ENCODE measurements at regions not wholly inside any gene's neighbourhood (a gene's known extent, or its start where the extent isn't known, plus 50 kb on each side); places are given as distances from the start of the nearest gene placed in this dataset.

DNA sequence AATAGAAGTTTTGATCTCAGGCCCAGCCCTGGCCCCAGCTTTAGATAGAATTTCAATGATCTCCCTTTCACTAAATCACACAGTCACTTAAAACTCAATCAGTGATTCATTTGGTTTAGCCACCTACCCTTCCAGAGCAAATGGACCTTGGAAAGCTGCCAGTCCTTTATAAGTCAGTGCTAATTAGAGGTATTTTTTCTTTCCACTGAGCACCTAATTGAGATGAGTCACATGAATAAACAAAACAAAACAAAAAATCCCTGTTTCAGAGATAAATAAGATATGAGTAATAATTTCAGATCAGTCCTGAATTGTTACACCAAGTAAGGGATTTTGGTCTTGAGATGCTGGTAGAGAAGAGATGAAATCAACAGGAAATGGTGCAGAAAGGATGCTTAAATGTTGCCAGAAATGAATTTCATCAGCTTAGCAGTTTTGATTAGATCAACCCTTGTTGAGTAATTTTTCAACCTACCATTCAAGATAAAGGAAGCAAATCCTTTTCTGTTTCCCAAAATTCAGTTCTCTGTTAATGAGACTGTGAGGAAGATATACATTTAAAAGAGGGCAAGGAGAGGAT lies 352.0 kb upstream of the COL8A1 start:
- TF ChIP-seq, protein P1, sequence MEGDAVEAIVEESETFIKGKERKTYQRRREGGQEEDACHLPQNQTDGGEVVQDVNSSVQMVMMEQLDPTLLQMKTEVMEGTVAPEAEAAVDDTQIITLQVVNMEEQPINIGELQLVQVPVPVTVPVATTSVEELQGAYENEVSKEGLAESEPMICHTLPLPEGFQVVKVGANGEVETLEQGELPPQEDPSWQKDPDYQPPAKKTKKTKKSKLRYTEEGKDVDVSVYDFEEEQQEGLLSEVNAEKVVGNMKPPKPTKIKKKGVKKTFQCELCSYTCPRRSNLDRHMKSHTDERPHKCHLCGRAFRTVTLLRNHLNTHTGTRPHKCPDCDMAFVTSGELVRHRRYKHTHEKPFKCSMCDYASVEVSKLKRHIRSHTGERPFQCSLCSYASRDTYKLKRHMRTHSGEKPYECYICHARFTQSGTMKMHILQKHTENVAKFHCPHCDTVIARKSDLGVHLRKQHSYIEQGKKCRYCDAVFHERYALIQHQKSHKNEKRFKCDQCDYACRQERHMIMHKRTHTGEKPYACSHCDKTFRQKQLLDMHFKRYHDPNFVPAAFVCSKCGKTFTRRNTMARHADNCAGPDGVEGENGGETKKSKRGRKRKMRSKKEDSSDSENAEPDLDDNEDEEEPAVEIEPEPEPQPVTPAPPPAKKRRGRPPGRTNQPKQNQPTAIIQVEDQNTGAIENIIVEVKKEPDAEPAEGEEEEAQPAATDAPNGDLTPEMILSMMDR (IDR thresholded peaks at IDR 0.05; ENCODE audit: unreplicated experiment) = no peak
- Mint-ChIP-seq H3K4me3 (ENCODE audit: low read depth) (no peak overlapping the region), H3K4me1 (ENCODE audit: low read depth) (no peaks in the 10 kb centered on the region), H3K36me3 (ENCODE audit: insufficient read depth) (no peaks in the 10 kb centered on the region), H3K27me3 (no peaks in the 10 kb centered on the region), H3K9me3 (ENCODE audit: low read depth) (peaks cover 4% of the 10 kb centered on the region), H3K27ac (no peak overlapping the region)
- DNase-seq (ENCODE audit: low spot score, unreplicated experiment) = no peak

DNA sequence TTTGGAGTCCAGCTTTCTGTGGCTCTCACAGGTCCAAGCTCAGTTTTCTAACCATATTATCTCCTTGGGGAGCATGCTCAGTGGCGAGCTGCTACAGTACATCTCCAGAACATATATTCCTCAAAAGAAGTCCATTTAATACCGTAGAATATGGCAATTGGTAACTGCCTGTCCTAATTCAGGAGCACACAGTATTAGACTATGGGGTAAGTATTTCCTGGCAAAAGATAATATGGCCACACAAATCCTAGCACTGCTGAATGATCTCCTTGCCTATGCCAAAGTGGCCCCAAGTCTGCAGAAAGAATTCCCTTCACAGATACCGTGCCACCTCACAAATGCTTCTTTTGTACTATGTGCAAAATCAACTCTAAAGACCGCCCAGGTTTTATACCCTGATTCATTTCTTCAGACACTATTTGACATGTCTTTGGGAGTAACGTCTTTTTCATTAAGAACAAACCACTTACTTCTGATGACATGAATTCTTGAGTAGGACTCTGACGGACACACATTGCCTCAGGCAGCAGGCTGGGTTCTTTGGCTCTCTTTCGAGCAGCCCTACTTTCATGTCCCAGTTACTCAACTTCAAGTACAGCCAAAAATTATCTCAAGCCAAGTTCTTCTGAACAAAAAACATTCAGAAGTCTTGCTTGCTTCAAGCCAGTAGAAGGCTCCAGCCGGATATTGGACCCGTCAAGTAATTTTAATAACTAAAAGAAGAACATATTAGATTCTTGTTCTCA lies 368.3 kb upstream of the DCBLD2 start:
- DNase-seq (ENCODE audit: low spot score, unreplicated experiment) = no peak
- Mint-ChIP-seq H3K36me3 (ENCODE audit: insufficient read depth) (no peaks in the 10 kb centered on the region), H3K9me3 (ENCODE audit: low read depth) (no peaks in the 10 kb centered on the region), H3K4me3 (ENCODE audit: low read depth) (no peak overlapping the region), H3K27ac (no peak overlapping the region), H3K27me3 (no peaks in the 10 kb centered on the region), H3K4me1 (ENCODE audit: low read depth) (no peaks in the 10 kb centered on the region)
- TF ChIP-seq, protein P1 (IDR thresholded peaks at IDR 0.05; ENCODE audit: unreplicated experiment) = no peak

DNA sequence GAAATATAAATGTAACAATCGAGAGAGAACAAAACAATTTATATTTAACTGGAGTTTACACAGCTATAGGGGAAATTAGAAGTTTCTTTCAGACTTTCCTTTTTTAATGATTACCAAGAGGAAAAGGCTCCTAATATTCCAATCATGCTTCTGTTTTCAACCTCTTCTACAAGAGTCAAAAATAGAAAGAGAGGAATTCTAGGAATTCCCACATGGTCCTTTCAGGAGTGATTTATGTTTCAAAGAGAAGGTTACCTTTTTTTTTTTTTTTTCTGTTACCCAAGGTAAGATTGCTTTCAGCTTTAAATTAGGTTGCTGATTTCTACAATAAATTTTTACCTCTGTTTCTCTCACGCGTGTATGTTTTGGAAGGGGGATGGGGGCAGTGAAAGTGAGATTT lies 355.3 kb upstream of the DCBLD2 start:
- H3K27ac Mint-ChIP-seq = no peak overlapping the region
- TF ChIP-seq, protein P1 (IDR thresholded peaks at IDR 0.05; ENCODE audit: unreplicated experiment) = no peak
- no peak overlapping the region for H3K4me3 Mint-ChIP-seq (ENCODE audit: low read depth)
- H3K36me3 Mint-ChIP-seq (ENCODE audit: insufficient read depth) = no peaks in the 10 kb centered on the region
- peaks cover 3% of the 10 kb centered on the region for H3K27me3 Mint-ChIP-seq
- no peak for DNase-seq (ENCODE audit: low spot score, unreplicated experiment)
- peaks cover 5% of the 10 kb centered on the region for H3K9me3 Mint-ChIP-seq (ENCODE audit: low read depth)
- no peaks in the 10 kb centered on the region for H3K4me1 Mint-ChIP-seq (ENCODE audit: low read depth)

DNA sequence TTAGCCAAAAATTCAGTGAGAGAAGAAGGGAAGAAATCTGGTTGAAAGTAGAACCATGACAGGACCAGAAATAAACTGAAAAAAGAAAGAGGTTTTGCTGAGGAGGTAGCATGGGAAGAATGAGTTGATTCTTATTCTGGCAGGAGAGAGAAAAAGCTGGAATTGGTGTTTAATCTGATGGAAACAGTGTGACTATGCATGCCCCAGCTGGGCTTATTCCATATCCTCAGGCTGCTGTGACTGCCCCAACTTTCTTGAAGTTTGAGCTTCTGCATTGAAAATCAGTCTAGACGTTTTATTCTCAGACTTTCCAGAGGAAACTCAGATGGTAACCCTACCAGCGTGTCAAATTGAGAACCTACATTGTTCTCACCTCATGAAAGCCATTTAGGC lies 352.5 kb upstream of the DCBLD2 start:
- Mint-ChIP-seq H3K4me1 (ENCODE audit: low read depth) (no peaks in the 10 kb centered on the region), H3K27ac (no peak overlapping the region), H3K9me3 (ENCODE audit: low read depth) (peaks cover 5% of the 10 kb centered on the region), H3K36me3 (ENCODE audit: insufficient read depth) (no peaks in the 10 kb centered on the region), H3K4me3 (ENCODE audit: low read depth) (no peak overlapping the region), H3K27me3 (peaks cover 3% of the 10 kb centered on the region)
- no peak for DNase-seq (ENCODE audit: low spot score, unreplicated experiment)
- TF ChIP-seq, protein P1 (IDR thresholded peaks at IDR 0.05; ENCODE audit: unreplicated experiment) = no peak

DNA sequence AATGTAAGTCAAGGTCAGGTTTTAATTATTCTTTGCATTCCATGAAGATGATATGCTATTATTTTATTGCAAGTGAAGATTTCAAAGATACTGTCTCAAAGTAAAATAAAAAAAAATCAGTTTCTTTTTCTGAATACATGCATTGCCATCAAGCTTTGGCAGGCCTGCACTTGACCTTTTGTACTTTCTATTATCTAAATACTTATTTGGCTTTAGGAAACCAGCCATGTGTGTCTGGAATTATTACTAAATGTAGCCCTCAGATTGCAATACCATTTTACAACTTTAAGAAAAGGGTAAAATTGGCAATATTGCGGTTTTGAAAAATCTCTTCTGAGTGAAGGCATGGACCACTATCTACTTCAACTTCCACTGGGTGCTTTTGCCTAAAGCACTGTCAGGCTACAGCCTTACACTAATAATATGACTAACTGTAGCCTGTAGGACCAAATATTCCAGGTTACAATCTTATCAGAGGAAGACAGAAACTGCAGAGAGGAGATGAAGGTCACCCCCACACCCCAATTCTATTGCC lies 349.4 kb upstream of the DCBLD2 start:
- H3K4me3 Mint-ChIP-seq (ENCODE audit: low read depth) = no peak overlapping the region
- DNase-seq (ENCODE audit: low spot score, unreplicated experiment) = no peak
- no peaks in the 10 kb centered on the region for H3K36me3 Mint-ChIP-seq (ENCODE audit: insufficient read depth)
- peaks cover 3% of the 10 kb centered on the region for H3K27me3 Mint-ChIP-seq
- no peak overlapping the region for H3K27ac Mint-ChIP-seq
- TF ChIP-seq, protein P1 (IDR thresholded peaks at IDR 0.05; ENCODE audit: unreplicated experiment) = no peak
- H3K4me1 Mint-ChIP-seq (ENCODE audit: low read depth) = peaks cover 4% of the 10 kb centered on the region
- no peaks in the 10 kb centered on the region for H3K9me3 Mint-ChIP-seq (ENCODE audit: low read depth)

Data from progenitor cell of endocrine pancreas (in vitro differentiated cells).